Testis (tissue), 2 donors: ENCODE measurements at regions not wholly inside any gene's neighbourhood (a gene's known extent, or its start where the extent isn't known, plus 50 kb on each side); places are given as distances from the start of the nearest gene placed in this dataset.

Source experiments
- DNase-seq: peaks from one replicate; pipeline ENCODE4 v3.0.0-alpha.2; 2019
- H3K27ac ChIP-seq, 2 donors: fragments of 200-600 bp; sonication (generic); one replicate each; pipeline ENCODE4 v1.5.1; 2019
- H3K27me3 ChIP-seq: fragments of 200-600 bp; sonication (generic); one replicate; pipeline ENCODE4 v1.5.1; 2019
- H3K36me3 ChIP-seq: fragments of 200-600 bp; sonication (generic); one replicate; pipeline ENCODE4 v1.5.1; 2017; ENCODE audit warnings: low read depth; ENCODE audit errors: missing control alignments
- H3K4me1 ChIP-seq: fragments of 200-600 bp; sonication (generic); one replicate; pipeline ENCODE4 v1.5.1; 2019
- H3K4me3 ChIP-seq, 2 donors: fragments of 200-600 bp; sonication (generic); one replicate each; pipeline ENCODE4 v1.5.1; 2017 to 2019
- H3K9me3 ChIP-seq: fragments of 200-600 bp; sonication (generic); one replicate; pipeline ENCODE4 v1.5.1; 2017
- POLR2A ChIP-seq: fragments of 450-650 bp; IDR thresholded peaks from one replicate; pipeline ENCODE4 v1.6.1; 2017; ENCODE audit warnings: antibody characterized with exemption, mild to moderate bottlenecking, moderate library complexity
- WGBS, 2 donors: methylation state at CpG; one replicate each; pipeline ENCODE4 v1.1.5; 2018; 5-methylcytosine and 5-hydroxymethylcytosine counted together
- intact Hi-C: fragments of 100-400 bp; cut with DNase I; formaldehyde crosslinking; loops from one replicate; pipeline ENCODE4 v1.15.1; 2023; ENCODE audit warnings: low total_unique reads
- TF ChIP-seq, protein P1 (sequence below), 3 experiments: fragments of 450-650 bp in 2 of 3; fragments of 200-600 bp in 1 of 3; sonication (generic) in 1 of 3; IDR thresholded peaks; one replicate each; pipeline ENCODE4 v1.5.1; 2016 to 2019; ENCODE audit warnings: antibody characterized with exemption in 3 of 3, mild to moderate bottlenecking in 2 of 3, moderate library complexity in 1 of 3

DNA sequence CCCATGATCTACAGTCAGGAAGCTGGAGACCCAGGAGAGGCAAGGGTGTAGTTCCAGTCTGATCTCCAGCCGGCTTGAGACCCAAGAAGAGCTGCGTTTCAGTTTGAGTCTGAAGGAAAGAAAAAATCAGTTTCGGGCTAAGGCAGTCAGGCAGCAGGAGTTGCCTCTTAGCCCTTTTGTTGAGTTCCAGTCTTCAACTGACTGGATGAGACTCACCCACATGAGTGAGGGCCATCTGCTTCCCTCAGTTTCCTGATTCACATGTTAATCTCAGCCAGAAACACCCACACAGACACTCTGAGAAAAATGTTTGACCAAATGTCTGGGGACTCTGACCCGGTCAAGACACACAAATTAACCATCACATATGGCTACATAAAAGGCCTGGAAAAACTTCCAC lies 73.6 kb upstream of the ELOVL6 start:
- TF ChIP-seq, protein P1, sequence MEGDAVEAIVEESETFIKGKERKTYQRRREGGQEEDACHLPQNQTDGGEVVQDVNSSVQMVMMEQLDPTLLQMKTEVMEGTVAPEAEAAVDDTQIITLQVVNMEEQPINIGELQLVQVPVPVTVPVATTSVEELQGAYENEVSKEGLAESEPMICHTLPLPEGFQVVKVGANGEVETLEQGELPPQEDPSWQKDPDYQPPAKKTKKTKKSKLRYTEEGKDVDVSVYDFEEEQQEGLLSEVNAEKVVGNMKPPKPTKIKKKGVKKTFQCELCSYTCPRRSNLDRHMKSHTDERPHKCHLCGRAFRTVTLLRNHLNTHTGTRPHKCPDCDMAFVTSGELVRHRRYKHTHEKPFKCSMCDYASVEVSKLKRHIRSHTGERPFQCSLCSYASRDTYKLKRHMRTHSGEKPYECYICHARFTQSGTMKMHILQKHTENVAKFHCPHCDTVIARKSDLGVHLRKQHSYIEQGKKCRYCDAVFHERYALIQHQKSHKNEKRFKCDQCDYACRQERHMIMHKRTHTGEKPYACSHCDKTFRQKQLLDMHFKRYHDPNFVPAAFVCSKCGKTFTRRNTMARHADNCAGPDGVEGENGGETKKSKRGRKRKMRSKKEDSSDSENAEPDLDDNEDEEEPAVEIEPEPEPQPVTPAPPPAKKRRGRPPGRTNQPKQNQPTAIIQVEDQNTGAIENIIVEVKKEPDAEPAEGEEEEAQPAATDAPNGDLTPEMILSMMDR (IDR thresholded peaks at IDR 0.05) = no peak
- TF ChIP-seq POLR2A = no peak
- intact Hi-C loops = no loop called here
- Histone ChIP-seq H3K4me3 (no peak overlapping the region), H3K27me3 (no peaks in the 10 kb centered on the region), H3K36me3 (no peaks in the 10 kb centered on the region), H3K27ac (no peak overlapping the region), H3K9me3 (no peaks in the 10 kb centered on the region), H3K4me1 (no peaks in the 10 kb centered on the region)
- no peak for DNase-seq
- WGBS, 2 donors = 72 to 77% methylated on average over 4 of the region's 4 CpGs

DNA sequence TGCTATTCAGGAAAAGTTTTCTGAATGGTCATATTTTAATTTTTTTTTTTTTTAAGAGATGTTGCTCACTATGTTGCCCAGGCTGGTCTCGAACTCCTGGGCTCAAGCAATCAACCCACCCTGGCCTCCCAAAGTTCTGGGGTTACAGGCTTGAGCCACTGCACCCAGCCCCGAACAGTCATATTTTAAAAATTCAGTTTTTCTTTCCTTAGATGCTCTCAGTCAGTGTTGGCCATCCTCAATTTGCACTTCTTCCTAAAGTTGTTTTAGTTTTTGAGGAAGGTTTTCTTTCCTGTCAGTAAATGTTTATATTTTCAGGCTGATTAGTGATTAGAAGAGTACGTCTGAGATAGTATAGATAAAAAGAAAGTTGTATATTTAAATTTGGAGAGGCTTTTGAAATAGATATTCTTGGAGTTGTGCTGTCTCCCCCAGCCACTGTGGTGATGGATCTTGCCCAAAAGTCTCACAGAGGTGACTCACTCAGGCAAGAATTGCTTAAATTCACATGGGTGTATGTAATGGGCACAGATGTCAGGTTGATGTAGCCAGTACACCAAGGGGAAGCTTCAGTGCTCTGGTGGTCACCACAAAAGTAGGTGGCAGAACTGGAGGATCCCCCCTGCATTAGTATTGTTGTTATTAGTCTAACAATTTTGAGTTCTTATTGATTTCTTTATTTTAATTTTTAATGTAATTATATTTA lies 72.2 kb upstream of the ELOVL6 start:
- no peaks in the 10 kb centered on the region for H3K9me3 ChIP-seq
- TF ChIP-seq, protein P1 (IDR thresholded peaks at IDR 0.05) = no peak
- no peak for TF ChIP-seq POLR2A
- H3K27ac ChIP-seq = no peak overlapping the region
- no peaks in the 10 kb centered on the region for H3K36me3 ChIP-seq
- no peaks in the 10 kb centered on the region for H3K4me1 ChIP-seq
- no peaks in the 10 kb centered on the region for H3K27me3 ChIP-seq
- WGBS, 2 donors = 68% methylated on average over 3 of the region's 3 CpGs
- no peak overlapping the region for H3K4me3 ChIP-seq
- DNase-seq = no peak
- intact Hi-C loops = no loop called here

DNA sequence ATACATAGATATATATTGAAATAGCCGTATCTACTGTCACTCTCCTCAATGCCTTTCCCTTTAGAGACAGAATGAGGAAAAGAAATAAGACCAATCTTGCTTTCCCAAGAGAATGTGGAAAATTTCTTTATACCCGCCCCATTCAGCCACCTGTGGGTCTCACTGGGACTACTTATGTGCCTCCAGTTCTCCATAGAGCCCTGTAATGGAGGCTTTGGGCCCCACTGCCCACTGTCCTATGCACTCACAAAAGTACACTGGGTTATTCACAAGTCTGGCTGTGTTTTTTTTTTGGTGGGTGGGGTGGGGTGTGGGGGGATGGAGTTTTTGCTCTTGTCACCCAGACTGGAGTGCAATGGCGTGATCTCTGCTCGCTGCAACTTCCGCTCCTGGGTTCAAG lies 70.4 kb upstream of the ELOVL6 start:
- Histone ChIP-seq H3K27me3 (no peaks in the 10 kb centered on the region), H3K9me3 (no peaks in the 10 kb centered on the region), H3K4me1 (no peaks in the 10 kb centered on the region), H3K36me3 (no peaks in the 10 kb centered on the region), H3K27ac (no peak overlapping the region), H3K4me3 (no peak overlapping the region)
- 94 to 95% methylated on average over 5 of the region's 5 CpGs for WGBS, 2 donors
- no peak for DNase-seq
- TF ChIP-seq POLR2A = no peak
- intact Hi-C loops = no loop called here

DNA sequence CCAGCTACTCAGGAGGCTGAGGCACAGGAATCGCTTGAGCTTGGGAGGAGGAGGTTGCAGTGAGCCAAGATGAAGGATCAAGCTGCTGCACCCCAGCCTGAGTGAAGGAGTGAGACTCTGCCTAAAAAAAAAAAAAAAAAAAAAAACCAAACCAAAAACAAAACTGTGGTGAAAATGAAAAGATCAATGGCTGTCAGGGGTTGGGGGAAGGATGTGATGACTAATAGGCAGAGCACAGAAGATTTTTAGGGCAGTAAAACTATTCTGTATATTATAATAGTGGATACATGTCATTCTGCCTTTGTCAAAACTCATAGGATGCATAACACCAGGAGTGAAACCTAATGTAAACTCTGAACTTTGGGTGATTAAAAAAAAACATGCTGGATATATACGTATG lies 69.9 kb upstream of the ELOVL6 start:
- no peaks in the 10 kb centered on the region for H3K9me3 ChIP-seq
- no peaks in the 10 kb centered on the region for H3K4me1 ChIP-seq
- no peaks in the 10 kb centered on the region for H3K27me3 ChIP-seq
- TF ChIP-seq, protein P1 (IDR thresholded peaks at IDR 0.05) = no peak
- TF ChIP-seq POLR2A = no peak
- intact Hi-C loops = no loop called here
- H3K36me3 ChIP-seq = no peaks in the 10 kb centered on the region
- no peak overlapping the region for H3K4me3 ChIP-seq
- 89 to 90% methylated on average over 2 of the region's 2 CpGs for WGBS, 2 donors
- no peak overlapping the region for H3K27ac ChIP-seq
- no peak for DNase-seq

DNA sequence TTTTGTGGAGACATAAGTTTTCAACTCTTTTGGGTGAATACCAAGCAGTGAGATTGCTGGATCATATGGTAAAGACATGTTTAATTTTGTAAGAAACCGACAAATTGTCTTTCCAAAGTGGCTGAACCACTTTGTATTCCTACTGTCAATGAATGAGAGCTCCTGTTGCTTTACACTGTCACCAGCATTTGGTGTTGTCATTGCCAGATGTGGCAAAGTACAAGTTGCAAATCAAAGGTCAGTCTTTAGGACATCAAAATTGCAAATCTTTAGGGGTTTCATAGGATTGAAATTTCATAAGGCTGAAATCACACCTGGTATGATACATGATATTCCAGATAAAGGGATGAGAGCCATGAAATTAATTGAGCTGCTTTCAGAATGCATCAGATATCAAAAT lies 67.7 kb upstream of the ELOVL6 start:
- 86 to 91% methylated on average over 1 of the region's 1 CpG for WGBS, 2 donors

More for the DNA sequence above, 67.7 kb upstream of the ELOVL6 start:
- H3K36me3 ChIP-seq = no peaks in the 10 kb centered on the region
- H3K9me3 ChIP-seq = no peaks in the 10 kb centered on the region
- no peak for TF ChIP-seq POLR2A
- TF ChIP-seq, protein P1 (IDR thresholded peaks at IDR 0.05) = no peak
- no peaks in the 10 kb centered on the region for H3K27me3 ChIP-seq
- no peak overlapping the region for H3K27ac ChIP-seq
- no peaks in the 10 kb centered on the region for H3K4me1 ChIP-seq
- DNase-seq = no peak
- H3K4me3 ChIP-seq = no peak overlapping the region
- intact Hi-C loops = no loop called here
